ENCODE measurements at regions not wholly inside any gene's neighbourhood (a gene's known extent, or its start where the extent isn't known, plus 50 kb on each side); places are given as distances from the start of the nearest gene placed in this dataset.
A peak's percentile ranks its signal among the peaks of the same experiment; 100 is the strongest.

DNA sequence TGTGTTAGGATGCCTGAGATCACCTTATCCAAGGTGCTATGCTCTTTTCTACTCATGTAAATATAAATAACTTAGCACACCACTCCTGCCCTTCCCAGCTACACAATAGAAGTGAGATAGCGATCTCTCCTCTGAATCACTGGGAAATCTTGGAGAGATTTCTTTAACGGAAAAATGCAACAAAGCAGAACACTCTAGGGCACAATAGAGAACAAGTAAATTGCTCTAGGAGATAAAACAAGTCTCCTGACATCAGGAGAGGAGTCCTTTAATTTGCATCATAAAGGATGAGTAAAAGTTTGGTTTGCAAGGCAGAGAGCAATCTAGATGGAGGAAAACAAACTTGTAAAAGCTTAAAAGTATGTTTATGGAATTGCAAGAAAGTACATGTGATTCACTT, 224.1 kb downstream of the PAX3 start:
- H3K4me3 Mint-ChIP-seq (ENCODE audit: unreplicated experiment), result no peak overlapping the region
- H3K9me3 Mint-ChIP-seq (ENCODE audit: unreplicated experiment), result peaks cover 2% of the 10 kb centered on the region
- DNase-seq, result no peak
- no peak overlapping the region for H3K27ac Mint-ChIP-seq (ENCODE audit: unreplicated experiment)
- no peaks in the 10 kb centered on the region for H3K4me1 Mint-ChIP-seq (ENCODE audit: low read depth, unreplicated experiment)
- TF ChIP-seq, protein P1, sequence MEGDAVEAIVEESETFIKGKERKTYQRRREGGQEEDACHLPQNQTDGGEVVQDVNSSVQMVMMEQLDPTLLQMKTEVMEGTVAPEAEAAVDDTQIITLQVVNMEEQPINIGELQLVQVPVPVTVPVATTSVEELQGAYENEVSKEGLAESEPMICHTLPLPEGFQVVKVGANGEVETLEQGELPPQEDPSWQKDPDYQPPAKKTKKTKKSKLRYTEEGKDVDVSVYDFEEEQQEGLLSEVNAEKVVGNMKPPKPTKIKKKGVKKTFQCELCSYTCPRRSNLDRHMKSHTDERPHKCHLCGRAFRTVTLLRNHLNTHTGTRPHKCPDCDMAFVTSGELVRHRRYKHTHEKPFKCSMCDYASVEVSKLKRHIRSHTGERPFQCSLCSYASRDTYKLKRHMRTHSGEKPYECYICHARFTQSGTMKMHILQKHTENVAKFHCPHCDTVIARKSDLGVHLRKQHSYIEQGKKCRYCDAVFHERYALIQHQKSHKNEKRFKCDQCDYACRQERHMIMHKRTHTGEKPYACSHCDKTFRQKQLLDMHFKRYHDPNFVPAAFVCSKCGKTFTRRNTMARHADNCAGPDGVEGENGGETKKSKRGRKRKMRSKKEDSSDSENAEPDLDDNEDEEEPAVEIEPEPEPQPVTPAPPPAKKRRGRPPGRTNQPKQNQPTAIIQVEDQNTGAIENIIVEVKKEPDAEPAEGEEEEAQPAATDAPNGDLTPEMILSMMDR (IDR thresholded peaks at IDR 0.05; ENCODE audit: partially characterized antibody, unreplicated experiment), result no peak
- peaks cover 5% of the 10 kb centered on the region for H3K27me3 Mint-ChIP-seq (ENCODE audit: unreplicated experiment)
- no peaks in the 10 kb centered on the region for H3K36me3 Mint-ChIP-seq (ENCODE audit: unreplicated experiment)

DNA sequence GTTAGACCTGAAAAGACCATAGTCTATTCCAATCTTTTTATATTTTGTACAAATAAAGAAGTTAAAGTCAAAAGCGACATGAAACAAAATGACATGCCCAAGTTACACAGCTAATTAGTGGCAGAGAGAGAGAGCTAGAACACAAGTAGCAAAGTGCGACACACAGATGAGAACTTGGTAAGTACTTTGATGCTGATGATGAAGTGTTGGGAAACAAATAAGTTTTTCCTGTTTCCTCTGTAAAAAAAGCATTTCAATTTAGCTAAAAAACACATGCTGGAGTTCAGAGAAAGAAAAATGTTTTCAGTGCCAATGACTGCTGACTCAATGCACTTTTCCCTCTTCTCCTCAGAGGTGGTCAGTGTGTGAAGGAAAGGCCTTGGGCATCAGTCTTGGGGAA, 226.9 kb downstream of the PAX3 start:
- Mint-ChIP-seq H3K4me3 (ENCODE audit: unreplicated experiment) (no peak overlapping the region), H3K27me3 (ENCODE audit: unreplicated experiment) (peaks cover 3% of the 10 kb centered on the region), H3K36me3 (ENCODE audit: unreplicated experiment) (peaks cover 13% of the 10 kb centered on the region), H3K27ac (ENCODE audit: unreplicated experiment) (no peak overlapping the region), H3K9me3 (ENCODE audit: unreplicated experiment) (no peaks in the 10 kb centered on the region), H3K4me1 (ENCODE audit: low read depth, unreplicated experiment) (no peaks in the 10 kb centered on the region)
- TF ChIP-seq, protein P1 (IDR thresholded peaks at IDR 0.05; ENCODE audit: partially characterized antibody, unreplicated experiment), result no peak
- no peak for DNase-seq

DNA sequence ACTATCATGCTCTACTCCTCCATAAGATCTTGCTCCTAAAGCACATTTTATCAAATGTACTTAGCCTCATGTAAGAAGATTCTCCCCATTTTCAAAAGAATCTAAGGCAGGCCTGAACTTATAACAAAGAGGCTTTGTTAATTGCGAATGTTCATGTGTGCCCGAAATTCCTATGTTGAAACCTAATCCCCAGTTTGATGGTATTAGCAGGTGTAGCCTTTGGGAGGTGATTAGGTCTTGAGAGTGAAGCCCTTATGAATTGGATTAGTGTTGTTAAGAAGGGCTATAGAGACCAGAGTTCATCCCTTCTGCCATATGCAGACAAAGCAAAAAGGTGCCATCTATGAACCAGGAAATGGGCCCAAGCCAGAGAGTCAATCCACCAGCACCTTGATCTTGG, 234.5 kb downstream of the PAX3 start:
- no peak for DNase-seq

DNA sequence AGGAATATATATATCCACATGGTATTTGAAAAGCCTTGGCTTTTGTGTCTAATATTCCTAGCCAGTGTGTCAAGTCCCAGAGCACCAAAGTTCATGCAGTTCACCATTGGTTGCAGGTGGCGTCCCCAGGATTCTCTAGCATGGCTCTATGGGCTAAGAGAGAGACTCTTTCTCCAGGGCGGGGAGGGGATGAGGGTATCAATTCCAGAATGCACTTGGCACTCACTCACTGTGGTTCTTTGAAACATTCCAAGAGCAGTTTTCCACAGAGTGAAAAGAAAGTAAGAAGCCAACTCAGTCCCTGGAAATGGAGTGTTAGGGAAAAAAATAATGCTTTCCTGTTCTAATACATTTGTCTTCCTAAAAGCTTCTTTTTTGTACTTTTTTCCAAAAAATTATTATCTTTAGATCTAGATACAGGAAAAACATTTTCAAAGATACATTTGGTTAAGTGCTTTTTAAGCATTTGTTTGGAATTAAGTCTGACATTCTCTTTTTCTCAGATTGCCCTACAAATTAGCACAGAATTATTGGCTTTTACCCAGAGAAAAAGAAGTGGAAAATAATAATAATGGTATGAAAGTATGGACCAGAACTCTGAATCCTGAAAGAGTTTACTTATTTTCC, 239.9 kb downstream of the PAX3 start:
- Mint-ChIP-seq H3K36me3 (ENCODE audit: unreplicated experiment) (no peaks in the 10 kb centered on the region), H3K27me3 (ENCODE audit: unreplicated experiment) (peaks cover 2% of the 10 kb centered on the region), H3K4me1 (ENCODE audit: low read depth, unreplicated experiment) (peaks cover 6% of the 10 kb centered on the region), H3K27ac (ENCODE audit: unreplicated experiment) (no peak overlapping the region), H3K4me3 (ENCODE audit: unreplicated experiment) (no peak overlapping the region), H3K9me3 (ENCODE audit: unreplicated experiment) (peaks cover 2% of the 10 kb centered on the region)
- TF ChIP-seq, protein P1 (IDR thresholded peaks at IDR 0.05; ENCODE audit: partially characterized antibody, unreplicated experiment), result no peak
- no peak for DNase-seq

More for the DNA sequence above, 234.5 kb downstream of the PAX3 start:
- Mint-ChIP-seq H3K4me1 (ENCODE audit: low read depth, unreplicated experiment) (no peaks in the 10 kb centered on the region), H3K4me3 (ENCODE audit: unreplicated experiment) (no peak overlapping the region), H3K27ac (ENCODE audit: unreplicated experiment) (no peak overlapping the region), H3K27me3 (ENCODE audit: unreplicated experiment) (no peaks in the 10 kb centered on the region), H3K9me3 (ENCODE audit: unreplicated experiment) (no peaks in the 10 kb centered on the region), H3K36me3 (ENCODE audit: unreplicated experiment) (peaks cover 13% of the 10 kb centered on the region)
- TF ChIP-seq, protein P1 (IDR thresholded peaks at IDR 0.05; ENCODE audit: partially characterized antibody, unreplicated experiment), result no peak

DNA sequence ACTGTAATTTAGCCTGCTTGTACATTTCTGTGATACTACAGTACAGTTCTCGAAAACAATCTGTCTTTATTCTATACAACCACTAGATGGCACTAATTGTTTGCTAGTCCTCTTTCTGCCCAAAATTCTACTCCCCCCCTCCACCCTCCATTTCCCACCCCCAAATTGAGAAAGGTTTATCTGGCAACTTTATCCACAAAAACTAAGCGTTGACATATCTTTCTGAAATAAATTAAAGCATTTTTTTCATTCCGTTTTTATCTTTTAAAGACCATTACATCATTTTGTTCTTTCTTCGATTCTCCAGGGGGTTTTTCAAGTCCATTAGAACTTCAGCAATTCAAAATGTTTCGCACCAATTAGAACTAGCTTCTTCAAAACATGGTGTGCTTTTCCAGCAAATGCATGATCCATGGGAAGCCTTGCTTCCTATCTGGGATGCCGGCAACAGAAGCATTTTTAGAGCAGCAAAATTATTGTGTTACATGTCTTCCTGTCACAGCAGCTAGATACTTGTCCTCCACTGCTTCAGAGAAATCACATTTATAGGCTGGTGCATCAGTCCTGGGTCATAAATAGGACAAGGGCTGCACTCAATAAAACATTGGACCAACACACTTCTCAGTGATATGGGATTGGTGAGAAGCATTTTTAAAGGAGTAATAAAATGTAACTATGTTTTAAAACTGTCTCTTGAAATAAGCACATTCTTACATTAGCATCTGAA, 241.3 kb downstream of the PAX3 start:
- peaks cover 2% of the 10 kb centered on the region for H3K9me3 Mint-ChIP-seq (ENCODE audit: unreplicated experiment)
- H3K36me3 Mint-ChIP-seq (ENCODE audit: unreplicated experiment), result no peaks in the 10 kb centered on the region
- no peak overlapping the region for H3K4me3 Mint-ChIP-seq (ENCODE audit: unreplicated experiment)
- no peak overlapping the region for H3K27ac Mint-ChIP-seq (ENCODE audit: unreplicated experiment)
- no peak for DNase-seq
- H3K27me3 Mint-ChIP-seq (ENCODE audit: unreplicated experiment), result peaks cover 2% of the 10 kb centered on the region
- TF ChIP-seq, protein P1 (IDR thresholded peaks at IDR 0.05; ENCODE audit: partially characterized antibody, unreplicated experiment), result peak; percentile 75
- H3K4me1 Mint-ChIP-seq (ENCODE audit: low read depth, unreplicated experiment), result peaks cover 9% of the 10 kb centered on the region

Data from glutamatergic neuron (in vitro differentiated cells).